Putamen (tissue), 1 donor: ENCODE measurements at regions not wholly inside any gene's neighbourhood (a gene's known extent, or its start where the extent isn't known, plus 50 kb on each side); places are given as distances from the start of the nearest gene placed in this dataset.
"Not testable (repeated sequence)": the region's sequence is repeated elsewhere in the genome, so short reads cannot be mapped to it uniquely, and the experiment has no call there.

Experiments used
- DNase-seq: peaks from one replicate; pipeline ENCODE4 v3.0.0-alpha.2; 2016; ENCODE audit warnings: low spot score

DNA sequence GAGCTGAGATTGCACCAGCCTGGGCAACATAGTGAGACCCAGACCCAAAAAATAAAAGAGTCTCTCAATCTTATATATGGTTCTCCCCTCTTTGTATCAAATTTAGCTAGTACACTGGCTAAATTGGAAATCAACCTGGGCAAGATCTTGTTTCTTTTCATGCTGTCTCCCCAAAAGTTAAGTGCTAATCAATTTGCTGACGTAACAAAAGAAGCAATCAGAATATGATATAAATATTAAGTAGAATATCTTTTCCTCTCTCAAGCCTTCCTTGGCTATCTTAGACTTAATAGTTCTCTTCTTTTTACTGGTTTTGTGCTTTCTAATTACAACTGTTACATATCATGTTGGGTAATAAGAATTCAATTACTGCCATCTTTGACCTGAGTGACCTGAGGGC, 258.9 kb downstream of the KCNRG start:
- no peak for DNase-seq

- no peak for DNase-seq
Measured at GRCh38 chr13:50275392-50276063, 260.3 kb downstream of the KCNRG start.

DNA sequence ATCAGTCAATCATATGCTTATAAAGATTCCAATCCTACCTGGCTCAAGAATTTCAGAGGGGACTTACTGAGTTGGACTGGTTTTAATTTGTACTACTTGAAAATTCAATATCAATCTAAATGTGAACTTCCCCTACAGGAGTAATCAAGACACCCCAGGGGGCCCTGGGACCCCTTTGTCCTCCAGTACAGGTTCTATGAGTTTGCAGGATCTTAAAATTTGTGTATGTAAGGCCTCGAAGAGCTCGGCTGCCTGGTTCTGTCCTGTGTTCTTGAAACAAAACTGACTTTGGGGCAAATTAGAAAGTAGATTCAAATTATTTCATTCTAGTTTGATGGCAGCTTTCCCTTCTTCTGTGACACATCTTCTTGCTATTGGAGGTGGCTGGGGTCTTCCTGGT, 261.3 kb downstream of the KCNRG start:
- DNase-seq = no peak

- no peak for DNase-seq
Measured at GRCh38 chr13:50277127-50277526, 261.9 kb downstream of the KCNRG start.

GRCh38 chr13:50277906-50278305, 262.7 kb downstream of the KCNRG start:
- no peak for DNase-seq

- DNase-seq = no peak
Measured at GRCh38 chr13:50280441-50280937, 265.2 kb downstream of the KCNRG start.

GRCh38 chr13:50282016-50282415, 266.8 kb downstream of the KCNRG start:
- DNase-seq = no peak

DNA sequence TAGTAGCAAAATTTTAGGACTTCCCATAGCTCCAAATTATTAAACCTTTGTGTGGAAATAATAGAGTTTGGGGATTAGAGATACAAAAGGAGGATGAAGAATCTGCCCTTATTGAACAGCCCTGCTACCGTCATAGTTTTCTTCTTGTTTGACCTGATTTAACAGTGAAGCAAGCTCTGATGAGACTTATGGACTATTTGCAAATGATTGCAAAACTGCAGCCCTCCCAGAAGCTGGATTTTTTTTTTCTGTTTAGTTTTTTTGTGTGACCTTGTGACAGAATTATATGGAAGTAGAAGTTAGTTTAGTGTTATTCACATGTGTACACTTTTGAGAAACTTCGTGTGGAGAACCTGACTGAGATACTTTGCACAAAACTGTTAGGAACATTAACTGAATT, 267.8 kb downstream of the KCNRG start:
- DNase-seq = no peak

- DNase-seq = no peak
Measured at GRCh38 chr13:50284540-50284939, 269.3 kb downstream of the KCNRG start.

- no peak for DNase-seq
Measured at GRCh38 chr13:50285283-50285682, 270.0 kb downstream of the KCNRG start.

DNA sequence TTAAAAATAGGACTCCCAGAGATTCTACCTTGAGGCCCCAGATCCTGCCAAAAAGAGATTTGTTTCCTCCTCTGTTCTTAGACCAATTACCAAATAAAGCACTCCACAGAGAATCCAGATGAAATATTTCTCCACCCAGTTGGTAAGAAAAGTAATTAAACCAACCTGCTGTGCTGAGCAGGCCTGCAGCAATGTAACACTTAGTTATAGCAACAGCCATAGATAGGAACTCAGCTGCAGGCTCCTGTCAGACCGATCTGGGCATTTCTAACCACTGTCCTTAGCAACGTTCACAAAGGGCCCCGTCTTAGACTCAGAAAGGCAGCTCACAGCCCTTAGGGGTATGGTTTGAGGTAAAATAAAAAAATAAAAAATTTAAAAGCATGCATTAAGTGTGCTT, 271.1 kb downstream of the KCNRG start:
- DNase-seq = no peak

DNA sequence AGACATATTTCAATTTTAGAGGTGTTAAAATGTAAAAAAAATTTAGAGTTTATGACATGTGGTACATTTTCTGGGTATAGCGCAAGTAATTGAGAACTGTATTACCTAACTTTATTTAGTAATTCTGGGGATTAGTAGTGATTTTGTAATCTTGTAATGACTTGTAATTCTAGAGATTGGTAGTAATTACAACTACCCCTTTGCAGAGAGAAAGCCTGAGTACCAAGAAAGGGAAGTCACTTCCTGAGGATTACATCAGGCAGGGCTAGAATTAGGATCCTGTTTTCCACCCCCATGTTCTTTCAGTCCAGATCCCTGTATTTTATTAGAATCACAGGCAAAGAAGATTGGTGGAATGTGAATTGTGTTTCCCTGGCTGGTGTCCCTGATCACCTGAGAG, 274.9 kb downstream of the KCNRG start:
- no peak for DNase-seq

- no peak for DNase-seq
Measured at GRCh38 chr13:50291611-50292010, 276.4 kb downstream of the KCNRG start.

- no peak for DNase-seq
Measured at GRCh38 chr13:50292081-50292480, 276.8 kb downstream of the KCNRG start.

- DNase-seq = not testable (repeated sequence)
Measured at GRCh38 chr13:50294425-50294824, 279.2 kb downstream of the KCNRG start.

DNA sequence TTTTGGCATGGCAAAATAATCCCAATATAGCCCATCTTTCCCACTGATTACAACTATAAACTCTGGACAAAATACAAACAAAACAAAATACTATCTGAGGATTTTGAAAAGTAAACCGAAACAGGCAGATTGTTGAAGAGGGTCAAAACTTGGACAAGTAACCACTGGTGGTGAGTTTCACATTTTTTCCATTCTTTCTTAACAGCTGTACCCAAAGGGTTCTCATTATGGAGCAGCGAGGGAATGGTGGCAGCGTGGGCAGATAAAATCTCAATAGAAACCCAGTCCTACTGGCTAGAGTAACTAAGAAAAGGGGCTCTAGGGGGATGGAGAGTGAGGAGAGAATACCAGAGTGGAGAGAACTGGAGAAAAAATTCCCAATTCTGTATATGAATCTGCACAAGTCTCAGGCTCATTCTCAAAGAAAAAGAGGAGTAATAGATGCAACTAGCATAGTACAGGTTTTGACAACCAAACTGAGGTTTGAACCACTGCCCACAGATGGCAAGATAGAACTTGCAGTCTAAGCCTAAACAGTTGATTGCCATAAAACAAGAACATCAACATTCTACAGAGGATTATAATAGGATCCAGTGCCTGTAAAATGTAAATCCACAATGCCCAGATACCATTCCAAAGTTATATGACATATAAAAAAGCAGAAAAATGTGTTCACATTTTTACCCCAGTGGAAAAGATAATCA, 284.5 kb downstream of the KCNRG start:
- DNase-seq = no peak

DNA sequence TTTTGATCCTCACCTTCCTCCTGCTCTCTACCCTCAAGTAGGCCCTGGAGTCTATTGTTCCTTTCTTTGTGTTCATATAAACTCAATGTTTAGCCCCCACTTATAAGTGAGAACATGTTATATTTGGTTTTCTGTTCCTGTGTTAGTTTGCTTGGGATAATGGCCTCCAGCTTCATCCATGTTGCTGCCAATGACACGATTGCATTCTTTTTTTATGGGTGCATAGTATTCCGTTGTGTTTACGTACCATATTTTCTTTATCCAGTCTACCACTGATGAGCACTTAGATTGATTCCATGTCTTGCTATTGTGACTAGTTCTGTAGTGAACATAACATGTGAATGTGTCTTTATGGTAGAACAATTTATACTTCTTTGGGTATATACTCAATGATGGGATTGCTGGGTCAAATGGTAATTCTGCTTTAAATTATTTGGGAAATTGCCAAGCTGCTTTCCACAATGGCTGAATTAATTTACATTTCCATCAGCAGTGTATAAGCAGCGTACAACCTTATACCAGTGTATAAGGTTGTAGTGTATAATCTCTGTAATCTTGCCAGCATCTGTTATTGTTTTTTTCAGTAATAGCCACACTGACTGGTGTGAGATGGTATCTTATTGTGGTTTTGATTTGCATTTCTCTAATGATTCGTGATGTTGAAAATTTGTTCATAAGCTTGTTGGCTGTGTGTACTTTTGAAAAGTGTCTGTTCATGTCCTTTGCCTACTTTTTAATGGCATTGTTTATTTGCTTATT, 288.9 kb downstream of the KCNRG start:
- no peak for DNase-seq

DNA sequence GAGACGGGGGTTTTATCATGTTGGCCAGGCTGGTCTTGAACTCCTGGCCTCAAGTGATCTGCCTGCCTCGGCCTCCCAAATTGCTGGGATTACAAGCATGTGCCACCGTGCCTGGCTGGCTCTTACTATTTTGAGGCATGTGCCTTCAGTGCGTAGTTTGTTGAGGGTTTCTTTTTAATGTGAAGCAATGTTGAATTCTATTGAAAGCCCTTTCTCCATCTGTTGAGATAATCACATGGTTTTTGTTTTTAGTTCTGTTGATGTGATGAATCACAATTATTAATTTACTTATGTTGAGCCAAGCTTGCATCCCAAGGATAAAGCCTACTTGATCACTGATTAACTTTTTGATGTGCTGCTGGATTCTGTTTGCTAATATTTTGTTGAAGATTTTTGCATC, 290.9 kb downstream of the KCNRG start:
- DNase-seq = no peak

DNA sequence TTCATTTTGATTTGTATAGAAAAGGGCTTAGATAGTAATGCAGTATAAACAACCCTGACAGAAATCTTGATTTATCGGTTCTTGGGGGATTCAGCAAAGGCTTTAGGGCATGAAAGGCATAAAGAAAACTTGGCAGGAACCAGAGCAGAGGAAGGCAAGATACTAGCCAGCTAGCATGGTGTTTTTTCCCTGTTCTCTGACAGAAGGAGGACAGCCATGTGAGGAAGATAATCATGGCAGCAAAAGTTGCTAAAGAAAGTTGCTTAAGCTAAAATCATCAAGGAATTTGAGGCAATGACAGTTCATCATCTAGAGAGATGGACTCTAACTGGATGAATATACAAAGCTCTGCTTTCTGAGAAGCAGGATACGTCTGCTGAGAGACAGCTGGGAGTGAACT, 294.1 kb downstream of the KCNRG start:
- no peak for DNase-seq

- no peak for DNase-seq
Measured at GRCh38 chr13:50309882-50310594, 294.8 kb downstream of the KCNRG start.

DNA sequence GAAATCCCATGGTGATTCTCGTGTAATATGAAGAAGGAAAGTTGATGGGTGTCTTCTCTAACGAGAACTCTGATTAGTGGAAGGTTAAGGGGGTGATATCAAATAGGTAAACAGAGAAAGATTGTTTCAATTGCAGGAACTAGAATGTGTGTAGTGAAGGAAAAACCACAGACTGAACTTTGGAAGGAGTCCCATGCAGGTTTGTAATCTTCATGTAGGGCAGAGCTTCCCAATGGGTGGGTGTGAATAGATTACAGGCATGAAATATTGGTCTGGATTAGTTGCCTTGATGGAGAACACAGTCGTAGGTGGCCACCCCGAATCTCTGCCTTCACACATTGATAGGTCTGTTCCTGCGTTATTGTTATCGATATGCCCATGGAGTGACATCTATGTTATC, 295.5 kb downstream of the KCNRG start:
- no peak for DNase-seq

DNA sequence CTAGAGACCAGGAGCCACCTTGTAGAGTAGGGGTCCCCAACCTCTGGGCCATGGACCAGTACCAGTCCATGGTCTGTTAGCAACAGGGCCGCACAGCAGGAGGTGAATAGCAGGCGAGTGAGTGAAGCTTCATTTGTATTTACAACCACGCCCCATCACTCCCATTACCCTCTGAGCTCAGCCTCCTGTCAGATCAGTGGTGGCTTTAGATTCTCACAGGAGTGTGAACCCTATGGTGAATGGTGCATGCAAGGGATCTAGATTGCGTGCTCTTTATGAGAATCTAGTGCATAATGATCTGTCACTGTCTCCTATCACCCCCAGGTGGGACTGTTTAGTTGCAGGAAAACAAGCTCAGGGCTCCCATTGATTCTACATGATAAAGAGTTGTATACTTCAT, 303.6 kb downstream of the KCNRG start:
- DNase-seq = no peak
